Mucosa of descending colon (tissue), 3 donors: ENCODE measurements at regions not wholly inside any gene's neighbourhood (a gene's known extent, or its start where the extent isn't known, plus 50 kb on each side); places are given as distances from the start of the nearest gene placed in this dataset.
"Not testable (repeated sequence)": the region's sequence is repeated elsewhere in the genome, so short reads cannot be mapped to it uniquely, and the experiment has no call there.

ENCODE experiments used
- ATAC-seq: fragments of 200-7000 bp; cut with Tn5 transposase; one replicate; pipeline ENCODE4 v1.9.1; 2020; ENCODE audit warnings: mild to moderate bottlenecking, moderate library complexity
- DNase-seq, 3 donors: peaks; one replicate each; pipeline ENCODE4 v3.0.0-alpha.2; 2020
- H3K36me3 ChIP-seq: fragments of 200-600 bp; one replicate; pipeline ENCODE4 v1.8.0; 2021; ENCODE audit warnings: low read depth, mild to moderate bottlenecking
- H3K4me1 ChIP-seq: fragments of 200-600 bp; one replicate; pipeline ENCODE4 v1.8.0; 2021; ENCODE audit warnings: low read depth, mild to moderate bottlenecking
- H3K4me3 ChIP-seq: fragments of 200-600 bp; one replicate; pipeline ENCODE4 v1.8.0; 2021; ENCODE audit warnings: mild to moderate bottlenecking
- H3K9me3 ChIP-seq: fragments of 200-600 bp; one replicate; pipeline ENCODE4 v1.8.0; 2021; ENCODE audit warnings: mild to moderate bottlenecking
- CTCF ChIP-seq: fragments of 200-600 bp; IDR thresholded peaks from one replicate; pipeline ENCODE4 v1.8.0; 2022; ENCODE audit warnings: antibody characterized with exemption, mild to moderate bottlenecking
- intact Hi-C, 2 donors: fragments of 100-400 bp; cut with DNase I in 1 of 2; cut with micrococcal nuclease in 1 of 2; formaldehyde crosslinking; loops; one replicate each; pipeline versions ENCODE4 v1.11.0 to v1.11.1; 2022; cut with DNase I, micrococcal nuclease
- donor health status: DM: no; HTN: no; CAD: no; lungs with moderate emphysema.
- donor health status: DM: no; HTN: no; CAD: no.
- donor health status: DM: no; HTN: yes; CAD: no.

GRCh38 chr1:172789840-172790239 is 130.9 kb downstream of the FASLG start:
- intact Hi-C loops = no loop called here
- H3K36me3 ChIP-seq = no peaks in the 10 kb centered on the region
- ATAC-seq = no peak
- no peak for TF ChIP-seq CTCF
- H3K4me1 ChIP-seq = no peaks in the 10 kb centered on the region
- DNase-seq = no peak
- H3K4me3 ChIP-seq = no peak overlapping the region
- no peaks in the 10 kb centered on the region for H3K9me3 ChIP-seq

- Histone ChIP-seq H3K36me3 (no peaks in the 10 kb centered on the region), H3K4me1 (no peaks in the 10 kb centered on the region), H3K9me3 (no peaks in the 10 kb centered on the region), H3K4me3 (no peak overlapping the region)
- no peak for ATAC-seq
- DNase-seq = no peak
- no peak for TF ChIP-seq CTCF
- intact Hi-C loops = no loop called here
Measured at GRCh38 chr1:172790245-172790644, 131.3 kb downstream of the FASLG start.

- H3K4me3 ChIP-seq = no peak overlapping the region
- intact Hi-C loops = no loop called here
- DNase-seq = no peak
- no peaks in the 10 kb centered on the region for H3K36me3 ChIP-seq
- no peak for ATAC-seq
- TF ChIP-seq CTCF = no peak
- no peaks in the 10 kb centered on the region for H3K4me1 ChIP-seq
- no peaks in the 10 kb centered on the region for H3K9me3 ChIP-seq
Measured at GRCh38 chr1:172793823-172794222, 134.9 kb downstream of the FASLG start.

- no peaks in the 10 kb centered on the region for H3K36me3 ChIP-seq
- no peaks in the 10 kb centered on the region for H3K4me1 ChIP-seq
- DNase-seq (no peak), ATAC-seq (no peak)
- intact Hi-C loops = no loop called here
- no peaks in the 10 kb centered on the region for H3K9me3 ChIP-seq
- TF ChIP-seq CTCF = no peak
- H3K4me3 ChIP-seq = no peak overlapping the region
Measured at GRCh38 chr1:172795741-172796140, 136.8 kb downstream of the FASLG start.

GRCh38 chr1:172799804-172800203 is 140.9 kb downstream of the FASLG start:
- not testable (repeated sequence) for H3K4me3 ChIP-seq, DNase-seq, H3K9me3 ChIP-seq

DNA sequence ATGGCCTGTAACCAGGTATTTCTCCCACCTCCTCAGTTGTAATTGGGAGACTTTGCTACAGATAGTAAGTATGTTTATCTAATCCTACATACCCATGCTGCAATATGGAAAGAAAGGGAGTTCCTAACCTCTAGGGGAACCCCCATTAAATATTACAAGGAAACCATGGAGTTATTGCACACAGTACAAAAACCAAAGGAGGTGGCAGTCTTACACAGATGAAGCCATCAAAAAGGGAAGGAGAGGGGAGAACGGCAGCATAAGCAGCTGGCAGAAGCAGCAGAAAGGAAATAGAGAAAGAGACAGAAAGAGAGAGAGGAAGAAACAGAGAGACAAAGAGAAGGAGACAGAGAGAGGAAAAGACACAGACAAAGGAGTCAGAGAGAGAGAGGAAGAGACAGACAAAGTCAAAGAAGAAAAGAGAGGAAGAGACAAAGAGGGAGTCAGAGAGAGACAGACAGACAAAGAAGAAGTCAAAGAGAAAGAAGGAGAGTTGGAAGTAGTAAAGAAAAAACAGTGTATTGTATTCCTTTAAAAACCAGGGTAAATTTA is 142.9 kb downstream of the FASLG start:
- ATAC-seq (no peak), DNase-seq (no peak)
- H3K9me3 ChIP-seq = no peaks in the 10 kb centered on the region
- intact Hi-C loops = no loop called here
- no peaks in the 10 kb centered on the region for H3K4me1 ChIP-seq
- no peaks in the 10 kb centered on the region for H3K36me3 ChIP-seq
- TF ChIP-seq CTCF = no peak
- H3K4me3 ChIP-seq = no peak overlapping the region

More at GRCh38 chr1:172799804-172800203, 140.9 kb downstream of the FASLG start:
- H3K4me1 ChIP-seq, ATAC-seq, intact Hi-C loops, H3K36me3 ChIP-seq: not testable (repeated sequence)
